HCT116 (cell line): ENCODE measurements at regions not wholly inside any gene's neighbourhood (a gene's known extent, or its start where the extent isn't known, plus 50 kb on each side); places are given as distances from the start of the nearest gene placed in this dataset.

ENCODE experiments used
- ATAC-seq: fragments of 200-7000 bp; cut with Tn5 transposase; 2 replicates; pipeline ENCODE4 v1.9.1; 2020; ENCODE audit warnings: mild to moderate bottlenecking, moderate library complexity
- BruUV-seq: library from RNA; stranded (reverse); fragments of 400-500 nt; replicated peaks from 2 replicates; lab custom pipeline; 2021; lab: Mats Ljungman, UMichigan
- CTCF ChIA-PET: fragments of 300-600 bp; sonication (Branson Sonifier 250); formaldehyde crosslinking; loops from one replicate; lab custom pipeline; 2021; ENCODE audit warnings: antibody characterized with exemption; lab: Charles Lee
- POLR2A ChIA-PET: fragments of 300-600, 350-600 bp; sonication (Branson Sonifier 250); formaldehyde crosslinking; loops from one replicate; lab custom pipeline; 2021; ENCODE audit warnings: antibody characterized with exemption; lab: Charles Lee
- RAD21 ChIA-PET, 2 experiments: fragments of 300-600 bp; sonication (Branson Sonifier 250); formaldehyde crosslinking; loops; one replicate each; lab custom pipeline; 2023; ENCODE audit warnings: low total read pairs in 2 of 2; ENCODE audit not compliant: uncharacterized antibody in 2 of 2, unreplicated experiment in 2 of 2, low non-redundant PET in 1 of 2; lab: Charles Lee
- DNase-seq: peaks from one replicate; pipeline ENCODE4 v3.0.0-alpha.2; 2010; ENCODE audit warnings: low read depth, low spot score
- H2AFZ ChIP-seq: fragments of 200-600 bp; shearing (Covaris generic), sonication (generic); 2 replicates; pipeline ENCODE4 v1.6.1; 2017; ENCODE audit warnings: low read depth, mixed run types, mixed read lengths, antibody characterized with exemption, low read length; ENCODE audit not compliant: poor library complexity, severe bottlenecking
- H3K27ac ChIP-seq: 2 replicates; pipeline ENCODE4 v1.5.1; 2012; ENCODE audit warnings: low read depth, low read length
- H3K27me3 ChIP-seq: fragments of 200-600 bp; sonication (generic); 2 replicates; pipeline ENCODE4 v1.6.1; 2016; ENCODE audit warnings: mixed run types, low read length, mixed read lengths; ENCODE audit not compliant: insufficient read depth
- H3K36me3 ChIP-seq, 2 experiments: fragments of 200-500 bp in 1 of 2; fragments of 200-600 bp in 1 of 2; sonication (Bioruptor generic) in 1 of 2; sonication (generic) in 1 of 2; 2 replicates each; pipeline versions ENCODE4 v1.5.1 to v1.6.1; 2014 to 2016; ENCODE audit warnings: low read length in 2 of 2, inconsistent platforms in 1 of 2, mixed read lengths in 1 of 2, mixed run types in 1 of 2; ENCODE audit not compliant: insufficient read depth in 2 of 2, control insufficient read depth in 1 of 2
- H3K4me1 ChIP-seq, 2 experiments: fragments of 200-600 bp in 1 of 2; sonication (generic) in 1 of 2; 2 replicates each; pipeline versions ENCODE4 v1.5.1 to v1.6.1; 2012 to 2017; ENCODE audit warnings: low read length in 2 of 2, inconsistent platforms in 1 of 2, mild to moderate bottlenecking in 1 of 2, mixed read lengths in 1 of 2, mixed run types in 1 of 2, moderate library complexity in 1 of 2; ENCODE audit not compliant: insufficient read depth in 2 of 2, control insufficient read depth in 1 of 2
- H3K4me2 ChIP-seq: fragments of 200-600 bp; sonication (generic); 2 replicates; pipeline ENCODE4 v1.6.1; 2017; ENCODE audit warnings: mixed run types, low read length, mixed read lengths
- H3K4me3 ChIP-seq, 2 experiments: fragments of 200-600 bp in 1 of 2; sonication (generic) in 1 of 2; replicated peaks in 1 of 2; 2 replicates each; pipeline ENCODE4 v1.5.1; 2011 to 2016; ENCODE audit warnings: low read length in 2 of 2, control low read depth in 1 of 2, low read depth in 1 of 2, mild to moderate bottlenecking in 1 of 2, mixed read lengths in 1 of 2, mixed run types in 1 of 2
- H3K79me2 ChIP-seq: fragments of 200-600 bp; sonication (generic); 2 replicates; pipeline ENCODE4 v1.6.1; 2017; ENCODE audit warnings: mild to moderate bottlenecking, mixed run types, low read length, moderate library complexity, mixed read lengths; ENCODE audit not compliant: insufficient read depth
- H3K9ac ChIP-seq: fragments of 200-600 bp; sonication (generic); 2 replicates; pipeline ENCODE4 v1.6.1; 2016; ENCODE audit warnings: low read length, mixed read lengths
- H3K9me2 ChIP-seq: fragments of 200-600 bp; sonication (generic), shearing (Covaris generic); 2 replicates; pipeline ENCODE4 v1.6.1; 2017; ENCODE audit warnings: mixed run types, mild to moderate bottlenecking, moderate library complexity; ENCODE audit not compliant: insufficient read depth
- H3K9me3 ChIP-seq, 2 experiments: fragments of 200-500 bp in 1 of 2; fragments of 200-600 bp in 1 of 2; sonication (Bioruptor generic) in 1 of 2; sonication (generic) in 1 of 2; 2 replicates each; pipeline ENCODE4 v1.6.1; 2014 to 2017; ENCODE audit warnings: low read length in 2 of 2, mixed read lengths in 2 of 2, inconsistent platforms in 1 of 2, low read depth in 1 of 2, mild to moderate bottlenecking in 1 of 2, mixed run types in 1 of 2, moderate library complexity in 1 of 2; ENCODE audit not compliant: control insufficient read depth in 1 of 2, insufficient read depth in 1 of 2
- H4K20me1 ChIP-seq: fragments of 200-600 bp; sonication (generic), shearing (Covaris generic); 2 replicates; pipeline ENCODE4 v1.6.1; 2017; ENCODE audit warnings: mixed run types, mild to moderate bottlenecking, moderate library complexity; ENCODE audit not compliant: insufficient read depth
- CTCF ChIP-seq, 3 experiments: fragments of 200-600 bp in 1 of 3; sonication (generic) in 1 of 3; IDR thresholded peaks in 2 of 3; conservative IDR thresholded peaks in 1 of 3; 2 replicates each; pipeline ENCODE4 v1.5.1; 2012 to 2017; ENCODE audit warnings: low read depth in 2 of 3, low read length in 2 of 3, antibody characterized with exemption in 1 of 3, borderline replicate concordance in 1 of 3, control low read depth in 1 of 3, mild to moderate bottlenecking in 1 of 3, mixed read lengths in 1 of 3, mixed run types in 1 of 3, moderate library complexity in 1 of 3; ENCODE audit not compliant: insufficient read depth in 1 of 3
- EGR1 ChIP-seq: IDR thresholded peaks from 2 replicates; pipeline ENCODE4 v1.6.1; 2012; ENCODE audit warnings: low read depth
- ELF1 ChIP-seq: IDR thresholded peaks from 2 replicates; pipeline ENCODE4 v1.6.1; 2012; ENCODE audit warnings: low read depth, borderline replicate concordance
- EZH2 ChIP-seq: fragments of 200-600 bp; sonication (generic); IDR thresholded peaks from 2 replicates; pipeline ENCODE4 v1.6.1; 2017; ENCODE audit warnings: antibody characterized with exemption, mixed run types
- FOSL1 ChIP-seq: IDR thresholded peaks from 2 replicates; pipeline ENCODE4 v1.6.1; 2012; ENCODE audit warnings: low read depth
- JUND ChIP-seq: IDR thresholded peaks from 2 replicates; pipeline ENCODE4 v1.6.1; 2012
- POLR2A ChIP-seq: IDR thresholded peaks from 2 replicates; pipeline ENCODE4 v1.7.0; 2011; ENCODE audit warnings: borderline replicate concordance; ENCODE audit not compliant: insufficient read depth, insufficient read length; ENCODE audit errors: extremely low read depth
- POLR2AphosphoS5 ChIP-seq: IDR thresholded peaks from 2 replicates; pipeline ENCODE4 v1.6.1; 2011; ENCODE audit warnings: mild to moderate bottlenecking, low read depth, low read length, moderate library complexity
- RAD21 ChIP-seq: IDR thresholded peaks from 2 replicates; pipeline ENCODE4 v1.6.1; 2012; ENCODE audit warnings: low read depth, mild to moderate bottlenecking
- SIN3A ChIP-seq: IDR thresholded peaks from 2 replicates; pipeline ENCODE4 v1.6.1; 2012; ENCODE audit warnings: low read depth
- SRF ChIP-seq: IDR thresholded peaks from 2 replicates; pipeline ENCODE4 v1.6.1; 2012; ENCODE audit warnings: low read depth
- TCF7L2 ChIP-seq: IDR thresholded peaks from 2 replicates; pipeline ENCODE4 v1.7.0; 2011; ENCODE audit warnings: borderline replicate concordance, inconsistent platforms; ENCODE audit not compliant: insufficient read depth, insufficient read length; ENCODE audit errors: extremely low read depth
- ZFX ChIP-seq: fragments of 450-650 bp; IDR thresholded peaks from 2 replicates; pipeline ENCODE4 v1.6.1; 2017
- ZNF274 ChIP-seq: fragments of 200-500 bp; sonication (Bioruptor generic); IDR thresholded peaks from 2 replicates; pipeline ENCODE4 v1.6.1; 2014; ENCODE audit warnings: mild to moderate bottlenecking, low read depth, low read length, inconsistent platforms
- intact Hi-C: fragments of 100-400 bp; cut with micrococcal nuclease; formaldehyde crosslinking; loops from 2 replicates; pipeline ENCODE4 v1.10.0; 2022
- TF ChIP-seq, protein P1 (sequence below): IDR thresholded peaks from 2 replicates; pipeline ENCODE4 v1.6.1; 2012

- Histone ChIP-seq H3K4me1 (no peaks in the 10 kb centered on the region), H4K20me1 (no peaks in the 10 kb centered on the region), H3K27me3 (no peaks in the 10 kb centered on the region), H3K36me3 (no peaks in the 10 kb centered on the region), H3K79me2 (no peaks in the 10 kb centered on the region), H3K27ac (no peak overlapping the region), H3K4me3 (no peak overlapping the region), H3K4me2 (no peak overlapping the region), H3K9me2 (no peaks in the 10 kb centered on the region), H2AFZ (no peak overlapping the region), H3K9ac (no peak overlapping the region), H3K9me3 (no peaks in the 10 kb centered on the region)
- ATAC-seq (no peak), DNase-seq (no peak)
- TF ChIP-seq POLR2A = no peak
- no peak for TF ChIP-seq TCF7L2
- TF ChIP-seq EGR1 = no peak
- no peak for TF ChIP-seq CTCF (IDR thresholded peaks at IDR 0.05 in 2 of 3, conservative IDR thresholded peaks at IDR 0.05 in 1 of 3; ENCODE audit: borderline replicate concordance in 1 of 3, insufficient read depth in 1 of 3, low read depth in 2 of 3, low read length in 2 of 3)
- TF ChIP-seq SIN3A = no peak
- no peak for TF ChIP-seq JUND
- TF ChIP-seq ZFX = no peak
- TF ChIP-seq ELF1 = no peak
- TF ChIP-seq ZNF274 = no peak
- TF ChIP-seq POLR2AphosphoS5 = no peak
- no peak for TF ChIP-seq SRF
- TF ChIP-seq, protein P1, sequence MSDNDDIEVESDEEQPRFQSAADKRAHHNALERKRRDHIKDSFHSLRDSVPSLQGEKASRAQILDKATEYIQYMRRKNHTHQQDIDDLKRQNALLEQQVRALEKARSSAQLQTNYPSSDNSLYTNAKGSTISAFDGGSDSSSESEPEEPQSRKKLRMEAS = no peak
- no peak for TF ChIP-seq FOSL1
- TF ChIP-seq RAD21 = no peak
- no peak for TF ChIP-seq EZH2
- BruUV-seq = no TSS peak
- ChIA-PET POLR2A (no interaction called here), RAD21 (no interaction called here), CTCF (no interaction called here)
- intact Hi-C loops = no loop called here
These were observed 246.9 kb downstream of the SOX4 start for GRCh38 chr6:21840428-21840827.
